Endothelial cell (in vitro differentiated cells): ENCODE measurements at regions not wholly inside any gene's neighbourhood (a gene's known extent, or its start where the extent isn't known, plus 50 kb on each side); places are given as distances from the start of the nearest gene placed in this dataset.

Experiments
- DNase-seq: peaks from one replicate; pipeline ENCODE4 v3.0.0; 2021; ENCODE audit warnings: low spot score
- H3K27ac Mint-ChIP-seq: one replicate; pipeline ENCODE4 v1.8.0; 2021; ENCODE audit warnings: mixed read lengths, inconsistent platforms; ENCODE audit not compliant: unreplicated experiment
- H3K27me3 Mint-ChIP-seq: one replicate; pipeline ENCODE4 v1.8.0; 2021; ENCODE audit warnings: mild to moderate bottlenecking, moderate library complexity, mixed read lengths, inconsistent platforms; ENCODE audit not compliant: unreplicated experiment
- H3K36me3 Mint-ChIP-seq: one replicate; pipeline ENCODE4 v1.8.0; 2021; ENCODE audit warnings: mild to moderate bottlenecking, low read depth, mixed read lengths, inconsistent platforms; ENCODE audit not compliant: unreplicated experiment
- H3K4me1 Mint-ChIP-seq: one replicate; pipeline ENCODE4 v1.8.0; 2021; ENCODE audit warnings: mild to moderate bottlenecking, mixed read lengths, inconsistent platforms; ENCODE audit not compliant: unreplicated experiment
- H3K4me3 Mint-ChIP-seq: one replicate; pipeline ENCODE4 v1.8.0; 2021; ENCODE audit warnings: mild to moderate bottlenecking, mixed read lengths, inconsistent platforms; ENCODE audit not compliant: unreplicated experiment
- H3K9me3 Mint-ChIP-seq: one replicate; pipeline ENCODE4 v1.8.0; 2021; ENCODE audit warnings: mixed read lengths, inconsistent platforms; ENCODE audit not compliant: unreplicated experiment
- CTCF ChIP-seq: fragments of 200-600 bp; sonication (generic); IDR thresholded peaks from one replicate; pipeline ENCODE4 v1.5.0; 2021; ENCODE audit warnings: antibody characterized with exemption; ENCODE audit not compliant: unreplicated experiment

GRCh38 chr9:95810133-95810532 lies 65.4 kb upstream of the ERCC6L2 start:
- Mint-ChIP-seq H3K4me3 (no peak overlapping the region), H3K36me3 (no peaks in the 10 kb centered on the region), H3K27ac (no peak overlapping the region), H3K27me3 (peaks cover 3% of the 10 kb centered on the region), H3K9me3 (no peaks in the 10 kb centered on the region), H3K4me1 (peaks cover 9% of the 10 kb centered on the region)
- no peak for DNase-seq
- TF ChIP-seq CTCF, result no peak

GRCh38 chr9:95809686-95810085 lies 65.8 kb upstream of the ERCC6L2 start:
- Mint-ChIP-seq H3K27ac (no peak overlapping the region), H3K27me3 (peaks cover 1% of the 10 kb centered on the region), H3K9me3 (no peaks in the 10 kb centered on the region), H3K36me3 (no peaks in the 10 kb centered on the region), H3K4me1 (peaks cover 6% of the 10 kb centered on the region), H3K4me3 (no peak overlapping the region)
- TF ChIP-seq CTCF, result no peak
- no peak for DNase-seq

- Mint-ChIP-seq H3K4me1 (no peaks in the 10 kb centered on the region), H3K27ac (no peak overlapping the region), H3K27me3 (no peaks in the 10 kb centered on the region), H3K9me3 (no peaks in the 10 kb centered on the region), H3K36me3 (no peaks in the 10 kb centered on the region), H3K4me3 (no peak overlapping the region)
- no peak for TF ChIP-seq CTCF
- no peak for DNase-seq
These were observed 67.5 kb upstream of the ERCC6L2 start for GRCh38 chr9:95808011-95808410.

- no peak for TF ChIP-seq CTCF
- Mint-ChIP-seq H3K27me3 (no peaks in the 10 kb centered on the region), H3K4me3 (no peak overlapping the region), H3K9me3 (no peaks in the 10 kb centered on the region), H3K27ac (no peak overlapping the region), H3K36me3 (no peaks in the 10 kb centered on the region), H3K4me1 (peaks cover 1% of the 10 kb centered on the region)
- no peak for DNase-seq
These were observed 68.1 kb upstream of the ERCC6L2 start for GRCh38 chr9:95807326-95807947.

- DNase-seq, result no peak
- H3K4me1 Mint-ChIP-seq, result peaks cover 15% of the 10 kb centered on the region
- H3K9me3 Mint-ChIP-seq, result no peaks in the 10 kb centered on the region
- H3K27me3 Mint-ChIP-seq, result no peaks in the 10 kb centered on the region
- H3K27ac Mint-ChIP-seq, result no peak overlapping the region
- TF ChIP-seq CTCF, result no peak
- H3K36me3 Mint-ChIP-seq, result no peaks in the 10 kb centered on the region
- H3K4me3 Mint-ChIP-seq, result no peak overlapping the region
These were observed 72.3 kb upstream of the ERCC6L2 start for GRCh38 chr9:95803197-95803596.
